Keratinocyte (primary cell): ENCODE measurements at regions not wholly inside any gene's neighbourhood (a gene's known extent, or its start where the extent isn't known, plus 50 kb on each side); places are given as distances from the start of the nearest gene placed in this dataset.

Experiments used
- CTCF ChIP-seq, 3 experiments: IDR thresholded peaks in 1 of 3; conservative IDR thresholded peaks in 1 of 3; optimal IDR thresholded peaks in 1 of 3; 2 replicates in 2 of 3; 3 replicates in 1 of 3; pipeline versions ENCODE3 to v1.5.1; 2011; ENCODE audit warnings: low read length in 3 of 3, mild to moderate bottlenecking in 3 of 3, moderate library complexity in 2 of 3, control low read depth in 1 of 3, inconsistent platforms in 1 of 3; ENCODE audit not compliant: insufficient read depth in 2 of 3; ENCODE audit errors: extremely low read depth in 1 of 3
- EZH2 ChIP-seq: IDR thresholded peaks from one replicate; pipeline ENCODE4 v1.6.1; 2012; ENCODE audit warnings: inconsistent platforms, mild to moderate bottlenecking, low read length, moderate library complexity

GRCh38 chr4:115294717-115295116 lies 181.3 kb upstream of the NDST4 start:
- TF ChIP-seq EZH2 (no peak), CTCF (optimal IDR thresholded peaks at IDR 0.05 in 1 of 3, IDR thresholded peaks at IDR 0.05 in 1 of 3, conservative IDR thresholded peaks at IDR 0.05 in 1 of 3; ENCODE audit: extremely low read depth in 1 of 3, insufficient read depth in 2 of 3, low read length in 3 of 3) (no peak)
